Mesendoderm (in vitro differentiated cells): ENCODE measurements at regions not wholly inside any gene's neighbourhood (a gene's known extent, or its start where the extent isn't known, plus 50 kb on each side); places are given as distances from the start of the nearest gene placed in this dataset.

Experiments used
- DNase-seq: peaks from one replicate; pipeline ENCODE4 v3.0.0; 2013
- H2AK5ac ChIP-seq: 2 replicates; pipeline ENCODE4 v1.6.1; 2013; ENCODE audit warnings: low read length, inconsistent platforms
- H2BK120ac ChIP-seq: 2 replicates; pipeline ENCODE4 v1.6.1; 2013; ENCODE audit warnings: low read depth, mild to moderate bottlenecking, low read length, moderate library complexity, mixed read lengths
- H2BK15ac ChIP-seq: replicated peaks from 2 replicates; pipeline ENCODE4 v1.6.1; 2013; ENCODE audit warnings: low read depth, mild to moderate bottlenecking, moderate library complexity
- H2BK5ac ChIP-seq: 2 replicates; pipeline ENCODE4 v1.6.1; 2013; ENCODE audit warnings: low read length, inconsistent platforms
- H3K18ac ChIP-seq: 2 replicates; pipeline ENCODE4 v1.6.1; 2013; ENCODE audit warnings: mild to moderate bottlenecking, low read length, mixed read lengths
- H3K23ac ChIP-seq: one replicate; pipeline ENCODE4 v1.6.1; 2013; ENCODE audit warnings: low read length
- H3K27ac ChIP-seq: 2 replicates; pipeline ENCODE4 v1.5.1; 2013; ENCODE audit warnings: low read depth, mild to moderate bottlenecking, inconsistent platforms, low read length, moderate library complexity
- H3K27me3 ChIP-seq: 2 replicates; pipeline ENCODE4 v1.6.1; 2013; ENCODE audit warnings: low read length, control low read depth, mild to moderate bottlenecking, inconsistent platforms; ENCODE audit not compliant: insufficient read depth, poor library complexity
- H3K36me3 ChIP-seq: 2 replicates; pipeline ENCODE4 v1.6.1; 2013; ENCODE audit warnings: low read length, inconsistent platforms; ENCODE audit not compliant: control insufficient read depth, insufficient read depth
- H3K4ac ChIP-seq: one replicate; pipeline ENCODE4 v1.6.1; 2013; ENCODE audit warnings: low read depth, mild to moderate bottlenecking, low read length, moderate library complexity
- H3K4me1 ChIP-seq: 2 replicates; pipeline ENCODE4 v1.6.1; 2013; ENCODE audit warnings: low read depth, low read length, inconsistent platforms; ENCODE audit not compliant: control insufficient read depth
- H3K4me2 ChIP-seq: 2 replicates; pipeline ENCODE4 v1.6.1; 2013; ENCODE audit warnings: low read length
- H3K4me3 ChIP-seq: 2 replicates; pipeline ENCODE4 v1.5.1; 2013; ENCODE audit warnings: mild to moderate bottlenecking, low read length
- H3K56ac ChIP-seq: one replicate; pipeline ENCODE4 v1.6.1; 2013; ENCODE audit warnings: low read length
- H3K79me1 ChIP-seq: 2 replicates; pipeline ENCODE4 v1.6.1; 2013; ENCODE audit warnings: low read length, inconsistent platforms
- H3K79me2 ChIP-seq: 2 replicates; pipeline ENCODE4 v1.6.1; 2013; ENCODE audit warnings: mild to moderate bottlenecking, low read length; ENCODE audit not compliant: control insufficient read depth, insufficient read depth
- H3K9ac ChIP-seq: 2 replicates; pipeline ENCODE4 v1.6.1; 2013; ENCODE audit warnings: low read length, inconsistent platforms
- H4K5ac ChIP-seq: one replicate; pipeline ENCODE4 v1.6.1; 2013; ENCODE audit warnings: low read length
- H4K8ac ChIP-seq: one replicate; pipeline ENCODE4 v1.6.1; 2013; ENCODE audit warnings: low read depth, mild to moderate bottlenecking, control low read depth, low read length, moderate library complexity
- whole genome bisulfite sequencing: extraction: QIAGEN DNeasy Blood & Tissue Kit; methylation state at CpG from one replicate; pipeline ENCODE4 v1.1.7; 2013; ENCODE audit warnings: low lambda C conversion rate, missing lambda C conversion rate; ENCODE audit not compliant: insufficient coverage; ENCODE audit errors: extremely low coverage; 5-methylcytosine and 5-hydroxymethylcytosine counted together

GRCh38 chr11:81744336-81745116, 989.1 kb downstream of the FAM181B start:
- no peak overlapping the region for H4K5ac ChIP-seq
- H2AK5ac ChIP-seq = no peak overlapping the region
- H2BK5ac ChIP-seq = no peak overlapping the region
- no peak overlapping the region for H3K4me3 ChIP-seq
- H3K4me1 ChIP-seq = no peaks in the 10 kb centered on the region
- no peaks in the 10 kb centered on the region for H3K79me1 ChIP-seq
- no peak overlapping the region for H3K18ac ChIP-seq
- no peak overlapping the region for H3K56ac ChIP-seq
- no peak overlapping the region for H2BK120ac ChIP-seq
- H3K9ac ChIP-seq = no peak overlapping the region
- H3K36me3 ChIP-seq = no peaks in the 10 kb centered on the region
- H4K8ac ChIP-seq = no peak overlapping the region
- no peaks in the 10 kb centered on the region for H3K79me2 ChIP-seq
- H3K23ac ChIP-seq = no peak overlapping the region
- no peak overlapping the region for H3K4me2 ChIP-seq
- no peak overlapping the region for H2BK15ac ChIP-seq
- no peaks in the 10 kb centered on the region for H3K27me3 ChIP-seq
- H3K27ac ChIP-seq = no peak overlapping the region
- no peak overlapping the region for H3K4ac ChIP-seq
- no peak for DNase-seq
- WGBS = no CpG with 5 or more reads among the region's 35 CpGs

DNA sequence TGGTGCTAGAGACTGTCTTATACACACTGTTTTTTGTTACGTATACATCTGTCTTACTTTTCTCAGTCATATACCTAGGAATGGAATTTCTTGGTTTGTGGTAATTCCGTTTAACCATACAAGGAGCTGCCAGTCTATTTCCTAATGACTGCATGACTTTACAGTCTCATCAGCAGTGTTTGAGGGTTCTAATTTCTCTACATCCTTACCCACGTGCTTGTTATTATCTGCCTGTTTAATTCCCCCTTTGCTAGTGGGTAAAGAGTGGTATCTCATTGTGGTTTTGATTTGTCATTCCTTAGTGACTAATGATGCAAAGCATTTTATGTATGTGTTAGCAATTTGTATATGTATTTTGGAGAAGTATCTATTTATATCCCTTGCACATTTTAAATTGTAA, 1008.0 kb downstream of the FAM181B start:
- no CpG with 5 or more reads among the region's 3 CpGs for WGBS
- H3K9ac ChIP-seq = no peak overlapping the region
- no peak overlapping the region for H3K4me2 ChIP-seq
- no peak overlapping the region for H2AK5ac ChIP-seq
- no peak overlapping the region for H3K4me3 ChIP-seq
- H3K56ac ChIP-seq = no peak overlapping the region
- no peak overlapping the region for H2BK15ac ChIP-seq
- H2BK120ac ChIP-seq = no peak overlapping the region
- H3K79me1 ChIP-seq = no peaks in the 10 kb centered on the region
- H2BK5ac ChIP-seq = no peak overlapping the region
- H3K27me3 ChIP-seq = no peaks in the 10 kb centered on the region
- DNase-seq = no peak
- H3K23ac ChIP-seq = no peak overlapping the region
- H4K5ac ChIP-seq = no peak overlapping the region
- H3K4me1 ChIP-seq = no peaks in the 10 kb centered on the region
- H3K18ac ChIP-seq = no peak overlapping the region
- no peak overlapping the region for H3K4ac ChIP-seq
- no peaks in the 10 kb centered on the region for H3K36me3 ChIP-seq
- no peak overlapping the region for H4K8ac ChIP-seq
- H3K79me2 ChIP-seq = no peaks in the 10 kb centered on the region
- no peak overlapping the region for H3K27ac ChIP-seq

- no CpG with 5 or more reads among the region's 1 CpG for WGBS
- Histone ChIP-seq H2BK5ac (no peak overlapping the region), H3K79me2 (no peaks in the 10 kb centered on the region), H3K27me3 (no peaks in the 10 kb centered on the region), H3K36me3 (no peaks in the 10 kb centered on the region), H2BK15ac (no peak overlapping the region), H3K4me3 (no peak overlapping the region), H3K18ac (no peak overlapping the region), H3K79me1 (no peaks in the 10 kb centered on the region), H3K9ac (no peak overlapping the region), H3K23ac (no peak overlapping the region), H2AK5ac (no peak overlapping the region), H2BK120ac (no peak overlapping the region), H3K56ac (no peak overlapping the region), H4K5ac (no peak overlapping the region), H3K27ac (no peak overlapping the region), H3K4me1 (no peaks in the 10 kb centered on the region), H4K8ac (no peak overlapping the region), H3K4me2 (no peak overlapping the region), H3K4ac (no peak overlapping the region)
- DNase-seq = no peak
Measured at GRCh38 chr11:81717695-81718094, 1016.0 kb downstream of the FAM181B start.

GRCh38 chr11:81707881-81708280, 1025.8 kb downstream of the FAM181B start:
- Histone ChIP-seq H3K4me1 (no peaks in the 10 kb centered on the region), H3K79me1 (no peaks in the 10 kb centered on the region), H4K5ac (no peak overlapping the region), H3K4me2 (no peak overlapping the region), H3K9ac (no peak overlapping the region), H2BK120ac (no peak overlapping the region), H2AK5ac (no peak overlapping the region), H3K27me3 (no peaks in the 10 kb centered on the region), H3K18ac (no peak overlapping the region), H4K8ac (no peak overlapping the region), H3K79me2 (no peaks in the 10 kb centered on the region), H2BK5ac (no peak overlapping the region), H3K23ac (no peak overlapping the region), H3K36me3 (no peaks in the 10 kb centered on the region), H3K4me3 (no peak overlapping the region), H3K56ac (no peak overlapping the region), H3K27ac (no peak overlapping the region), H2BK15ac (no peak overlapping the region), H3K4ac (no peak overlapping the region)
- WGBS = no CpG with 5 or more reads among the region's 1 CpG
- DNase-seq = peak; percentile 26

GRCh38 chr11:81705283-81705682, 1028.4 kb downstream of the FAM181B start:
- no CpG with 5 or more reads among the region's 3 CpGs for WGBS
- H3K23ac ChIP-seq = no peak overlapping the region
- no peaks in the 10 kb centered on the region for H3K36me3 ChIP-seq
- DNase-seq = no peak
- no peak overlapping the region for H2BK15ac ChIP-seq
- H3K27me3 ChIP-seq = no peaks in the 10 kb centered on the region
- no peak overlapping the region for H3K18ac ChIP-seq
- H3K27ac ChIP-seq = no peak overlapping the region
- H3K4me2 ChIP-seq = no peak overlapping the region
- H3K79me2 ChIP-seq = no peaks in the 10 kb centered on the region
- no peak overlapping the region for H4K5ac ChIP-seq
- no peaks in the 10 kb centered on the region for H3K79me1 ChIP-seq
- H3K56ac ChIP-seq = no peak overlapping the region
- H3K4ac ChIP-seq = no peak overlapping the region
- no peak overlapping the region for H2BK5ac ChIP-seq
- no peak overlapping the region for H3K4me3 ChIP-seq
- H3K4me1 ChIP-seq = no peaks in the 10 kb centered on the region
- H3K9ac ChIP-seq = no peak overlapping the region
- no peak overlapping the region for H4K8ac ChIP-seq
- no peak overlapping the region for H2BK120ac ChIP-seq
- H2AK5ac ChIP-seq = no peak overlapping the region

DNA sequence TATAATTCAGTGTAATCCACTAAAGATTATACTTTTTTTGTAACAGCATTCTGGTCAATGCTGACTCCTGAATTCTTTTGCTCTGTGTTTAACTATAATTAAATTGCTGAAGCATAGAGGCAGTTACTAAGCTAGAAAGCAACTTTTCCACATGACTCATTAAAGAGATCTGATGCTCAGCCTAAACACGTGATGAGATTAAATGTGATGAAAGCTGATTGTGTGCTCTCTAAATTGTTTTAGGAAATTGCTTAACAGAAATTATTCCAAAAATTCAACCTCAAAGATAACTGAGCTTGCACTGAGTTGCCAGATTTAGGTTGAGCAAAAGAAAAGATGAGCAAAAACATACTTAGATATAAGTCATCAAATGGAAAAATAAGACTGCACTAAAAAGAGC, 1033.6 kb downstream of the FAM181B start:
- no peak overlapping the region for H4K5ac ChIP-seq
- H2BK5ac ChIP-seq = no peak overlapping the region
- no peak overlapping the region for H3K9ac ChIP-seq
- no peak overlapping the region for H3K4ac ChIP-seq
- H3K18ac ChIP-seq = no peak overlapping the region
- no peaks in the 10 kb centered on the region for H3K36me3 ChIP-seq
- no peak overlapping the region for H2BK120ac ChIP-seq
- no peak overlapping the region for H3K4me2 ChIP-seq
- H2BK15ac ChIP-seq = no peak overlapping the region
- no peak overlapping the region for H2AK5ac ChIP-seq
- H3K56ac ChIP-seq = no peak overlapping the region
- no peaks in the 10 kb centered on the region for H3K4me1 ChIP-seq
- no peak for DNase-seq
- no peak overlapping the region for H3K27ac ChIP-seq
- no peak overlapping the region for H3K23ac ChIP-seq
- no peak overlapping the region for H4K8ac ChIP-seq
- H3K27me3 ChIP-seq = no peaks in the 10 kb centered on the region
- H3K4me3 ChIP-seq = no peak overlapping the region
- H3K79me2 ChIP-seq = no peaks in the 10 kb centered on the region
- no CpG with 5 or more reads among the region's 1 CpG for WGBS
- H3K79me1 ChIP-seq = no peaks in the 10 kb centered on the region
